GM12878 (cell line): ENCODE measurements at regions not wholly inside any gene's neighbourhood (a gene's known extent, or its start where the extent isn't known, plus 50 kb on each side); places are given as distances from the start of the nearest gene placed in this dataset.

Experiments used
- ATAC-seq: fragments of 200-7000 bp; cut with Tn5 transposase; 3 replicates; pipeline ENCODE4 v1.9.1; 2020; ENCODE audit warnings: mild to moderate bottlenecking, moderate library complexity
- BruUV-seq: library from RNA; stranded (reverse); fragments of 400-500 nt; replicated peaks from 2 replicates; lab custom pipeline; 2021; lab: Mats Ljungman, UMichigan
- CTCF ChIA-PET: fragments of 300-600 bp; sonication (Branson Sonifier 250); formaldehyde crosslinking; extraction: SDS; loops from one replicate; lab custom pipeline; 2021; ENCODE audit warnings: inconsistent platforms; lab: Yijun Ruan, JAX
- POLR2A ChIA-PET: fragments of 350-600 bp; formaldehyde crosslinking; extraction: SDS; loops from one replicate; lab custom pipeline; 2021; ENCODE audit warnings: inconsistent platforms; lab: Charles Lee
- RAD21 ChIA-PET: fragments of 300-600 bp; sonication (Branson Sonifier 250); formaldehyde crosslinking; loops from one replicate; lab custom pipeline; 2023; ENCODE audit warnings: antibody characterized with exemption; ENCODE audit not compliant: unreplicated experiment; lab: Charles Lee
- SMC1A ChIA-PET: fragments of 300-600 bp; sonication (Branson Sonifier 250); formaldehyde crosslinking; loops from one replicate; lab custom pipeline; 2023; ENCODE audit not compliant: unreplicated experiment, uncharacterized antibody; lab: Charles Lee
- DNase-seq: peaks from one replicate; pipeline ENCODE4 v3.0.0-alpha.2; 2011; ENCODE audit warnings: low read depth, low spot score
- FAIRE-seq: peaks from 3 replicates; lab custom pipeline; 2011; peaks lifted over from hg19 to GRCh38; lab: Jason Lieb, UNC
- H2AFZ ChIP-seq: 2 replicates; pipeline ENCODE4 v1.6.0; 2011; ENCODE audit warnings: low read depth, low read length, control low read depth; ENCODE audit not compliant: control insufficient read depth
- H3K27ac ChIP-seq: 2 replicates; pipeline ENCODE4 v1.5.1; 2011; ENCODE audit warnings: control low read depth; ENCODE audit not compliant: control insufficient read depth, insufficient read depth
- H3K27me3 ChIP-seq, 2 experiments: replicated peaks in 1 of 2; 2 replicates each; pipeline versions ENCODE4 v1.6.0 to v1.6.1; 2011; ENCODE audit warnings: low read length in 1 of 2; ENCODE audit not compliant: control insufficient read depth in 2 of 2, insufficient read depth in 2 of 2
- H3K36me3 ChIP-seq, 2 experiments: 2 replicates each; pipeline ENCODE4 v1.5.1; 2011; ENCODE audit warnings: low read length in 1 of 2; ENCODE audit not compliant: control insufficient read depth in 2 of 2, insufficient read depth in 2 of 2
- H3K4me1 ChIP-seq: 2 replicates; pipeline ENCODE4 v1.6.1; 2011; ENCODE audit warnings: mild to moderate bottlenecking, low read length, moderate library complexity, mixed read lengths; ENCODE audit not compliant: control insufficient read depth, insufficient read depth
- H3K4me2 ChIP-seq: 2 replicates; pipeline ENCODE4 v1.6.0; 2011; ENCODE audit warnings: control low read depth; ENCODE audit not compliant: control insufficient read depth, insufficient read depth
- H3K4me3 ChIP-seq: fragments of 200-600 bp; sonication (generic); 2 replicates; pipeline ENCODE4 v1.5.1; 2016
- H3K79me2 ChIP-seq: 2 replicates; pipeline ENCODE4 v1.6.0; 2011; ENCODE audit warnings: low read length; ENCODE audit not compliant: control insufficient read depth, insufficient read depth
- H3K9ac ChIP-seq: 2 replicates; pipeline ENCODE4 v1.8.0; 2011; ENCODE audit warnings: low read length, control low read depth, mixed read lengths; ENCODE audit not compliant: control insufficient read depth, insufficient read depth
- H3K9me3 ChIP-seq: replicated peaks from 3 replicates; pipeline ENCODE4 v1.5.1; 2011; ENCODE audit warnings: mild to moderate bottlenecking, low read length; ENCODE audit not compliant: control insufficient read depth, insufficient read depth
- H4K20me1 ChIP-seq: 2 replicates; pipeline ENCODE4 v1.6.0; 2011; ENCODE audit not compliant: control insufficient read depth, insufficient read depth
- ASH2L ChIP-seq: fragments of 300-600, 200-600 bp; sonication (generic); IDR thresholded peaks from 2 replicates; pipeline ENCODE4 v1.6.1; 2017; ENCODE audit warnings: low read depth, mild to moderate bottlenecking, borderline replicate concordance
- ATF7 ChIP-seq: fragments of 450-650 bp; IDR thresholded peaks from 2 replicates; pipeline ENCODE4 v1.6.1; 2016; ENCODE audit warnings: low read depth, mild to moderate bottlenecking
- HCFC1 ChIP-seq: fragments of 150-350 bp; IDR thresholded peaks from 2 replicates; pipeline ENCODE4 v1.6.1; 2014; ENCODE audit warnings: low read length
- IKZF1 ChIP-seq: fragments of 450-650 bp; conservative IDR thresholded peaks from 2 replicates; pipeline ENCODE4 v1.6.1; 2017; ENCODE audit warnings: antibody characterized with exemption, mild to moderate bottlenecking
- POU2F2 ChIP-seq: IDR thresholded peaks from 3 replicates; pipeline ENCODE4 v1.6.1; 2011; ENCODE audit warnings: low read depth, mild to moderate bottlenecking, low read length, borderline replicate concordance
- SUPT20H ChIP-seq: IDR thresholded peaks from 2 replicates; pipeline ENCODE4 v1.6.1; 2011; ENCODE audit warnings: low read depth, mild to moderate bottlenecking, low read length, moderate library complexity, borderline replicate concordance; ENCODE audit not compliant: control insufficient read depth
- in situ Hi-C: fragments of 300-500 bp; cut with MboI; formaldehyde crosslinking; loops from 9 replicates; pipeline ENCODE4 v1.14.3; 2018; ENCODE audit warnings: mixed read lengths
- intact Hi-C: fragments of 100-400 bp; cut with micrococcal nuclease; formaldehyde crosslinking; loops from one replicate; pipeline ENCODE4 v1.14.2; 2022; ENCODE audit not compliant: unreplicated experiment
- TF ChIP-seq, protein P1 (sequence below): fragments of 450-650 bp; IDR thresholded peaks from 2 replicates; pipeline ENCODE4 v1.6.1; 2016; ENCODE audit warnings: mild to moderate bottlenecking
- TF ChIP-seq, protein P2 (sequence below): fragments of 450-650 bp; formaldehyde crosslinking; IDR thresholded peaks from 2 replicates; pipeline ENCODE4 v1.5.0; 2022; ENCODE audit warnings: mild to moderate bottlenecking, missing genetic modification characterization
- TF ChIP-seq, protein P3 (sequence below): IDR thresholded peaks from 2 replicates; pipeline ENCODE4 v1.6.1; 2011; ENCODE audit warnings: mild to moderate bottlenecking, low read depth, low read length, moderate library complexity; ENCODE audit not compliant: insufficient replicate concordance

GRCh38 chr3:166199491-166199890 is 362.3 kb upstream of the BCHE start:
- no peaks in the 10 kb centered on the region for H3K79me2 ChIP-seq
- in situ Hi-C loops (no loop called here), intact Hi-C loops (no loop called here)
- H3K4me3 ChIP-seq: no peak overlapping the region
- H4K20me1 ChIP-seq: no peaks in the 10 kb centered on the region
- TF ChIP-seq, protein P1, sequence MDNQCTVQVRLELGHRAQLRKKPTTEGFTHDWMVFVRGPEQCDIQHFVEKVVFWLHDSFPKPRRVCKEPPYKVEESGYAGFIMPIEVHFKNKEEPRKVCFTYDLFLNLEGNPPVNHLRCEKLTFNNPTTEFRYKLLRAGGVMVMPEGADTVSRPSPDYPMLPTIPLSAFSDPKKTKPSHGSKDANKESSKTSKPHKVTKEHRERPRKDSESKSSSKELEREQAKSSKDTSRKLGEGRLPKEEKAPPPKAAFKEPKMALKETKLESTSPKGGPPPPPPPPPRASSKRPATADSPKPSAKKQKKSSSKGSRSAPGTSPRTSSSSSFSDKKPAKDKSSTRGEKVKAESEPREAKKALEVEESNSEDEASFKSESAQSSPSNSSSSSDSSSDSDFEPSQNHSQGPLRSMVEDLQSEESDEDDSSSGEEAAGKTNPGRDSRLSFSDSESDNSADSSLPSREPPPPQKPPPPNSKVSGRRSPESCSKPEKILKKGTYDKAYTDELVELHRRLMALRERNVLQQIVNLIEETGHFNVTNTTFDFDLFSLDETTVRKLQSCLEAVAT: no peak
- TF ChIP-seq ASH2L (no peak), ATF7 (no peak), HCFC1 (no peak), IKZF1 (no peak), POU2F2 (no peak), SUPT20H (no peak)
- TF ChIP-seq, protein P2, sequence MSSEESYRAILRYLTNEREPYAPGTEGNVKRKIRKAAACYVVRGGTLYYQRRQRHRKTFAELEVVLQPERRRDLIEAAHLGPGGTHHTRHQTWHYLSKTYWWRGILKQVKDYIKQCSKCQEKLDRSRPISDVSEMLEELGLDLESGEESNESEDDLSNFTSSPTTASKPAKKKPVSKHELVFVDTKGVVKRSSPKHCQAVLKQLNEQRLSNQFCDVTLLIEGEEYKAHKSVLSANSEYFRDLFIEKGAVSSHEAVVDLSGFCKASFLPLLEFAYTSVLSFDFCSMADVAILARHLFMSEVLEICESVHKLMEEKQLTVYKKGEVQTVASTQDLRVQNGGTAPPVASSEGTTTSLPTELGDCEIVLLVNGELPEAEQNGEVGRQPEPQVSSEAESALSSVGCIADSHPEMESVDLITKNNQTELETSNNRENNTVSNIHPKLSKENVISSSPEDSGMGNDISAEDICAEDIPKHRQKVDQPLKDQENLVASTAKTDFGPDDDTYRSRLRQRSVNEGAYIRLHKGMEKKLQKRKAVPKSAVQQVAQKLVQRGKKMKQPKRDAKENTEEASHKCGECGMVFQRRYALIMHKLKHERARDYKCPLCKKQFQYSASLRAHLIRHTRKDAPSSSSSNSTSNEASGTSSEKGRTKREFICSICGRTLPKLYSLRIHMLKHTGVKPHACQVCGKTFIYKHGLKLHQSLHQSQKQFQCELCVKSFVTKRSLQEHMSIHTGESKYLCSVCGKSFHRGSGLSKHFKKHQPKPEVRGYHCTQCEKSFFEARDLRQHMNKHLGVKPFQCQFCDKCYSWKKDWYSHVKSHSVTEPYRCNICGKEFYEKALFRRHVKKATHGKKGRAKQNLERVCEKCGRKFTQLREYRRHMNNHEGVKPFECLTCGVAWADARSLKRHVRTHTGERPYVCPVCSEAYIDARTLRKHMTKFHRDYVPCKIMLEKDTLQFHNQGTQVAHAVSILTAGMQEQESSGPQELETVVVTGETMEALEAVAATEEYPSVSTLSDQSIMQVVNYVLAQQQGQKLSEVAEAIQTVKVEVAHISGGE (CRISPR knock-in tag): no peak
- TF ChIP-seq, protein P3, sequence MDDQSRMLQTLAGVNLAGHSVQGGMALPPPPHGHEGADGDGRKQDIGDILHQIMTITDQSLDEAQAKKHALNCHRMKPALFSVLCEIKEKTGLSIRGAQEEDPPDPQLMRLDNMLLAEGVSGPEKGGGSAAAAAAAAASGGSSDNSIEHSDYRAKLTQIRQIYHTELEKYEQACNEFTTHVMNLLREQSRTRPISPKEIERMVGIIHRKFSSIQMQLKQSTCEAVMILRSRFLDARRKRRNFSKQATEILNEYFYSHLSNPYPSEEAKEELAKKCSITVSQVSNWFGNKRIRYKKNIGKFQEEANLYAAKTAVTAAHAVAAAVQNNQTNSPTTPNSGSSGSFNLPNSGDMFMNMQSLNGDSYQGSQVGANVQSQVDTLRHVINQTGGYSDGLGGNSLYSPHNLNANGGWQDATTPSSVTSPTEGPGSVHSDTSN: no peak
- no peaks in the 10 kb centered on the region for H3K4me1 ChIP-seq
- H3K4me2 ChIP-seq: no peak overlapping the region
- RAD21 ChIA-PET: no interaction called here
- CTCF ChIA-PET: no interaction called here
- H3K27me3 ChIP-seq: no peaks in the 10 kb centered on the region
- POLR2A ChIA-PET: no interaction called here
- H3K9ac ChIP-seq: no peak overlapping the region
- no peak overlapping the region for H3K27ac ChIP-seq
- ATAC-seq (no peak), FAIRE-seq (no peak), DNase-seq (no peak)
- SMC1A ChIA-PET: no interaction called here
- BruUV-seq: no TSS peak
- H3K9me3 ChIP-seq: no peaks in the 10 kb centered on the region
- no peak overlapping the region for H2AFZ ChIP-seq
- no peaks in the 10 kb centered on the region for H3K36me3 ChIP-seq
